HCT116 (cell line): ENCODE measurements at regions not wholly inside any gene's neighbourhood (a gene's known extent, or its start where the extent isn't known, plus 50 kb on each side); places are given as distances from the start of the nearest gene placed in this dataset.

Experiments
- ATAC-seq: fragments of 200-7000 bp; cut with Tn5 transposase; 2 replicates; pipeline ENCODE4 v1.9.1; 2020; ENCODE audit warnings: mild to moderate bottlenecking, moderate library complexity
- BruUV-seq: library from RNA; stranded (reverse); fragments of 400-500 nt; replicated peaks from 2 replicates; lab custom pipeline; 2021; lab: Mats Ljungman, UMichigan
- CTCF ChIA-PET: fragments of 300-600 bp; sonication (Branson Sonifier 250); formaldehyde crosslinking; loops from one replicate; lab custom pipeline; 2021; ENCODE audit warnings: antibody characterized with exemption; lab: Charles Lee
- POLR2A ChIA-PET: fragments of 300-600, 350-600 bp; sonication (Branson Sonifier 250); formaldehyde crosslinking; loops from one replicate; lab custom pipeline; 2021; ENCODE audit warnings: antibody characterized with exemption; lab: Charles Lee
- RAD21 ChIA-PET, 2 experiments: fragments of 300-600 bp; sonication (Branson Sonifier 250); formaldehyde crosslinking; loops; one replicate each; lab custom pipeline; 2023; ENCODE audit warnings: low total read pairs in 2 of 2; ENCODE audit not compliant: uncharacterized antibody in 2 of 2, unreplicated experiment in 2 of 2, low non-redundant PET in 1 of 2; lab: Charles Lee
- DNase-seq: peaks from one replicate; pipeline ENCODE4 v3.0.0-alpha.2; 2010; ENCODE audit warnings: low read depth, low spot score
- H2AFZ ChIP-seq: fragments of 200-600 bp; shearing (Covaris generic), sonication (generic); 2 replicates; pipeline ENCODE4 v1.6.1; 2017; ENCODE audit warnings: low read depth, mixed run types, mixed read lengths, antibody characterized with exemption, low read length; ENCODE audit not compliant: poor library complexity, severe bottlenecking
- H3K27ac ChIP-seq: 2 replicates; pipeline ENCODE4 v1.5.1; 2012; ENCODE audit warnings: low read depth, low read length
- H3K27me3 ChIP-seq: fragments of 200-600 bp; sonication (generic); 2 replicates; pipeline ENCODE4 v1.6.1; 2016; ENCODE audit warnings: mixed run types, low read length, mixed read lengths; ENCODE audit not compliant: insufficient read depth
- H3K36me3 ChIP-seq, 2 experiments: fragments of 200-500 bp in 1 of 2; fragments of 200-600 bp in 1 of 2; sonication (Bioruptor generic) in 1 of 2; sonication (generic) in 1 of 2; 2 replicates each; pipeline versions ENCODE4 v1.5.1 to v1.6.1; 2014 to 2016; ENCODE audit warnings: low read length in 2 of 2, inconsistent platforms in 1 of 2, mixed read lengths in 1 of 2, mixed run types in 1 of 2; ENCODE audit not compliant: insufficient read depth in 2 of 2, control insufficient read depth in 1 of 2
- H3K4me1 ChIP-seq, 2 experiments: fragments of 200-600 bp in 1 of 2; sonication (generic) in 1 of 2; 2 replicates each; pipeline versions ENCODE4 v1.5.1 to v1.6.1; 2012 to 2017; ENCODE audit warnings: low read length in 2 of 2, inconsistent platforms in 1 of 2, mild to moderate bottlenecking in 1 of 2, mixed read lengths in 1 of 2, mixed run types in 1 of 2, moderate library complexity in 1 of 2; ENCODE audit not compliant: insufficient read depth in 2 of 2, control insufficient read depth in 1 of 2
- H3K4me2 ChIP-seq: fragments of 200-600 bp; sonication (generic); 2 replicates; pipeline ENCODE4 v1.6.1; 2017; ENCODE audit warnings: mixed run types, low read length, mixed read lengths
- H3K4me3 ChIP-seq, 2 experiments: fragments of 200-600 bp in 1 of 2; sonication (generic) in 1 of 2; replicated peaks in 1 of 2; 2 replicates each; pipeline ENCODE4 v1.5.1; 2011 to 2016; ENCODE audit warnings: low read length in 2 of 2, control low read depth in 1 of 2, low read depth in 1 of 2, mild to moderate bottlenecking in 1 of 2, mixed read lengths in 1 of 2, mixed run types in 1 of 2
- H3K79me2 ChIP-seq: fragments of 200-600 bp; sonication (generic); 2 replicates; pipeline ENCODE4 v1.6.1; 2017; ENCODE audit warnings: mild to moderate bottlenecking, mixed run types, low read length, moderate library complexity, mixed read lengths; ENCODE audit not compliant: insufficient read depth
- H3K9ac ChIP-seq: fragments of 200-600 bp; sonication (generic); 2 replicates; pipeline ENCODE4 v1.6.1; 2016; ENCODE audit warnings: low read length, mixed read lengths
- H3K9me2 ChIP-seq: fragments of 200-600 bp; sonication (generic), shearing (Covaris generic); 2 replicates; pipeline ENCODE4 v1.6.1; 2017; ENCODE audit warnings: mixed run types, mild to moderate bottlenecking, moderate library complexity; ENCODE audit not compliant: insufficient read depth
- H3K9me3 ChIP-seq, 2 experiments: fragments of 200-500 bp in 1 of 2; fragments of 200-600 bp in 1 of 2; sonication (Bioruptor generic) in 1 of 2; sonication (generic) in 1 of 2; 2 replicates each; pipeline ENCODE4 v1.6.1; 2014 to 2017; ENCODE audit warnings: low read length in 2 of 2, mixed read lengths in 2 of 2, inconsistent platforms in 1 of 2, low read depth in 1 of 2, mild to moderate bottlenecking in 1 of 2, mixed run types in 1 of 2, moderate library complexity in 1 of 2; ENCODE audit not compliant: control insufficient read depth in 1 of 2, insufficient read depth in 1 of 2
- H4K20me1 ChIP-seq: fragments of 200-600 bp; sonication (generic), shearing (Covaris generic); 2 replicates; pipeline ENCODE4 v1.6.1; 2017; ENCODE audit warnings: mixed run types, mild to moderate bottlenecking, moderate library complexity; ENCODE audit not compliant: insufficient read depth
- CBX3 ChIP-seq: IDR thresholded peaks from 2 replicates; pipeline ENCODE4 v1.6.1; 2012; ENCODE audit warnings: low read depth
- EZH2 ChIP-seq: fragments of 200-600 bp; sonication (generic); IDR thresholded peaks from 2 replicates; pipeline ENCODE4 v1.6.1; 2017; ENCODE audit warnings: antibody characterized with exemption, mixed run types
- JUND ChIP-seq: IDR thresholded peaks from 2 replicates; pipeline ENCODE4 v1.6.1; 2012
- POLR2A ChIP-seq: IDR thresholded peaks from 2 replicates; pipeline ENCODE4 v1.7.0; 2011; ENCODE audit warnings: borderline replicate concordance; ENCODE audit not compliant: insufficient read depth, insufficient read length; ENCODE audit errors: extremely low read depth
- RAD21 ChIP-seq: IDR thresholded peaks from 2 replicates; pipeline ENCODE4 v1.6.1; 2012; ENCODE audit warnings: low read depth, mild to moderate bottlenecking
- SP1 ChIP-seq: IDR thresholded peaks from 2 replicates; pipeline ENCODE4 v1.6.1; 2012; ENCODE audit warnings: low read depth
- SRF ChIP-seq: IDR thresholded peaks from 2 replicates; pipeline ENCODE4 v1.6.1; 2012; ENCODE audit warnings: low read depth
- YY1 ChIP-seq: IDR thresholded peaks from 2 replicates; pipeline ENCODE4 v1.6.1; 2011; ENCODE audit warnings: low read length, low read depth, moderate library complexity, mild to moderate bottlenecking; ENCODE audit not compliant: insufficient replicate concordance; ENCODE audit errors: extremely low read depth
- ZBTB33 ChIP-seq: IDR thresholded peaks from 2 replicates; pipeline ENCODE4 v1.6.1; 2011; ENCODE audit warnings: mild to moderate bottlenecking, low read length, moderate library complexity; ENCODE audit not compliant: insufficient replicate concordance; ENCODE audit errors: extremely low read depth
- ZNF274 ChIP-seq: fragments of 200-500 bp; sonication (Bioruptor generic); IDR thresholded peaks from 2 replicates; pipeline ENCODE4 v1.6.1; 2014; ENCODE audit warnings: mild to moderate bottlenecking, low read depth, low read length, inconsistent platforms
- intact Hi-C: fragments of 100-400 bp; cut with micrococcal nuclease; formaldehyde crosslinking; loops from 2 replicates; pipeline ENCODE4 v1.10.0; 2022

- Histone ChIP-seq H2AFZ (no peak overlapping the region), H3K79me2 (no peaks in the 10 kb centered on the region), H3K27ac (no peak overlapping the region), H3K4me1 (no peaks in the 10 kb centered on the region), H3K9me2 (no peaks in the 10 kb centered on the region), H3K4me3 (no peak overlapping the region), H3K36me3 (no peaks in the 10 kb centered on the region), H3K9ac (no peak overlapping the region), H4K20me1 (no peaks in the 10 kb centered on the region), H3K27me3 (no peaks in the 10 kb centered on the region), H3K4me2 (no peak overlapping the region), H3K9me3 (peaks cover 0 to 8% of the 10 kb centered on the region in 2 experiments; a peak in 1 of 4 replicates)
- CTCF ChIA-PET = no interaction called here
- no peak for ATAC-seq
- no TSS peak for BruUV-seq
- DNase-seq = no peak
- RAD21 ChIA-PET = no interaction called here
- TF ChIP-seq ZNF274 = no peak
- intact Hi-C loops = no loop called here
- POLR2A ChIA-PET = no interaction called here
Observed at GRCh38 chr7:69259445-69259844, 338.8 kb upstream of the AUTS2 start.

- Histone ChIP-seq H3K4me2 (no peak overlapping the region), H3K9me2 (no peaks in the 10 kb centered on the region), H2AFZ (no peak overlapping the region), H3K9ac (no peak overlapping the region), H3K27ac (no peak overlapping the region), H4K20me1 (no peaks in the 10 kb centered on the region), H3K36me3 (no peaks in the 10 kb centered on the region), H3K4me1 (no peaks in the 10 kb centered on the region), H3K4me3 (no peak overlapping the region), H3K9me3 (peaks cover 0 to 12% of the 10 kb centered on the region in 2 experiments; a peak in 2 of 4 replicates), H3K79me2 (no peaks in the 10 kb centered on the region), H3K27me3 (no peaks in the 10 kb centered on the region)
- BruUV-seq = no TSS peak
- TF ChIP-seq ZBTB33 (no peak), SP1 (no peak), CBX3 (no peak), EZH2 (no peak), JUND (no peak), SRF (no peak), YY1 (no peak), RAD21 (no peak), POLR2A (no peak)
- DNase-seq (no peak), ATAC-seq (no peak)
- intact Hi-C loops = no loop called here
- ChIA-PET POLR2A (no interaction called here), RAD21 (no interaction called here), CTCF (no interaction called here)
Observed at GRCh38 chr7:69260023-69260422, 338.3 kb upstream of the AUTS2 start.
